ENCODE measurements at regions not wholly inside any gene's neighbourhood (a gene's known extent, or its start where the extent isn't known, plus 50 kb on each side); places are given as distances from the start of the nearest gene placed in this dataset.
"Not testable (repeated sequence)": the region's sequence is repeated elsewhere in the genome, so short reads cannot be mapped to it uniquely, and the experiment has no call there.

DNA sequence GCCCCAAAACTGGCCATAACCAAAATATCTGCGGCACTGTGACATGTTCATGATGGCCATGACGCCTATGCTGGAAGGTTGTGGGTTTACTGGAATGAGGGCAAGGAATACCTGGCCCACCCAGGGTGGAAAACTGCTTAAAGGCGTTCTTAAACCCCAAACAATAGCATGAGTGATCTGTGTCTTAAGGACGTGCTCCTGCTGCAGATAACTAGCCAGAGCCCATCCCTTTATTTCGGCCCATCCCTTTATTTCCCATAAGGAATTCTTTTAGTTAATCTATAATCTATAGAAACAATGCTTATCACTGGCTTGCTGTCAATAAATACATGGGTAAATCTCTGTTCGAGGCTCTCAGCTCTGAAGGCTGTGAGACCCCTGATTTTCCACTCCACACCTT, 56.8 kb upstream of the AKAP12 start:
- H3K4me3 ChIP-seq (replicated peaks in 1 of 3; ENCODE audit: insufficient read depth in 1 of 3, low read depth in 2 of 3, low read length in 3 of 3); CTCF ChIA-PET (ENCODE audit: low intra/inter-chr PET ratio, low total read pairs); FAIRE-seq; intact Hi-C loops (cut with micrococcal nuclease; ENCODE audit: unreplicated experiment); H4K20me1 ChIP-seq (ENCODE audit: insufficient read depth, low read length); H3K9ac ChIP-seq (ENCODE audit: insufficient read depth, low read depth, low read length); H3K4me2 ChIP-seq (ENCODE audit: low read depth, low read length); BruUV-seq (replicated peaks); H3K36me3 ChIP-seq (replicated peaks in 1 of 2; ENCODE audit: control insufficient read depth in 1 of 2, insufficient read depth in 2 of 2, low read length in 2 of 2); H3K9me3 ChIP-seq (ENCODE audit: low read length); POLR2A ChIA-PET; H3K27ac ChIP-seq (ENCODE audit: extremely low read length, insufficient read depth, low read length); ATAC-seq; H3K27me3 ChIP-seq (ENCODE audit: control insufficient read depth in 1 of 2, insufficient read depth in 2 of 2, low read length in 2 of 2); H3K79me2 ChIP-seq (ENCODE audit: insufficient read depth, low read length); DNase-seq (ENCODE audit: low spot score); H2AFZ ChIP-seq (ENCODE audit: low read length); in situ Hi-C loops (cut with HindIII; ENCODE audit: extremely low pct_ligation_motif_present, low pct_unique_long_range_greater_than_20kb): not testable (repeated sequence)
- WGBS (ENCODE audit: low lambda C conversion rate) = 24% methylated on average over 6 of the region's 6 CpGs
- peak; percentile 99 for TF ChIP-seq ZNF761 (CRISPR knock-in tag; conservative IDR thresholded peaks at IDR 0.05)
- H3K4me1 ChIP-seq (ENCODE audit: insufficient read depth, low read length) = peaks cover 13% of the 10 kb centered on the region; the same call in 1 of the 2 replicates

DNA sequence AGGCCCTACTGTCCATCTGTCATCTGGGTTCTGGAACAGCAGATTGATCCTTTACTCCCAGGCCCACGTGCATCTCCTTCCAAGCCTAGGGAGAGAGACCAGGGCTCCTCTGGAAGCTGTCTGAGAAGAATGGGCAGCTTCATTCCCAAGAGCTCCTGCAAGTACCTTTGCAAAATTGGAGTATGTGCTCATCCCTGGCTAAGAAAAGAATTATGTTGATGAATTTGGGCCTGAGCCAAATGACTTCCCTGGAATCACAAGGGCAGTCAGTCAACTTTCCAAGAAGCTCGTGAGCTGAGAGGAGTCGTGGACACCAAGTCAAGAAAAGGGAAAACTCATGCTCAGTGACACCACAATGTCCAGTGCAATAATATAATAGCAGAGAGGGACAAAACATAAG, 54.6 kb upstream of the AKAP12 start:
- no TSS peak for BruUV-seq (replicated peaks)
- ChIA-PET POLR2A (no interaction called here), CTCF (ENCODE audit: low intra/inter-chr PET ratio, low total read pairs) (no interaction called here)
- no peak overlapping the region for H3K27ac ChIP-seq (ENCODE audit: extremely low read length, insufficient read depth, low read length)
- ATAC-seq = no peak
- H3K9ac ChIP-seq (ENCODE audit: insufficient read depth, low read depth, low read length) = no peak overlapping the region
- FAIRE-seq = no peak
- no peaks in the 10 kb centered on the region for H4K20me1 ChIP-seq (ENCODE audit: insufficient read depth, low read length)
- no peaks in the 10 kb centered on the region for H3K79me2 ChIP-seq (ENCODE audit: insufficient read depth, low read length)
- no peak for DNase-seq (ENCODE audit: low spot score)
- no peaks in the 10 kb centered on the region for H3K9me3 ChIP-seq (ENCODE audit: low read length)
- no peak overlapping the region for H2AFZ ChIP-seq (ENCODE audit: low read length)
- intact Hi-C loops (cut with micrococcal nuclease; ENCODE audit: unreplicated experiment) = no loop called here
- H3K4me2 ChIP-seq (ENCODE audit: low read depth, low read length) = no peak overlapping the region
- H3K4me1 ChIP-seq (ENCODE audit: insufficient read depth, low read length) = peaks cover 13% of the 10 kb centered on the region; the same call in 1 of the 2 replicates
- no peaks in the 10 kb centered on the region for H3K36me3 ChIP-seq (replicated peaks in 1 of 2; ENCODE audit: control insufficient read depth in 1 of 2, insufficient read depth in 2 of 2, low read length in 2 of 2)
- 22% methylated on average over 3 of the region's 3 CpGs for WGBS (ENCODE audit: low lambda C conversion rate)
- H3K4me3 ChIP-seq (replicated peaks in 1 of 3; ENCODE audit: insufficient read depth in 1 of 3, low read depth in 2 of 3, low read length in 3 of 3) = no peak overlapping the region
- in situ Hi-C loops (cut with HindIII; ENCODE audit: extremely low pct_ligation_motif_present, low pct_unique_long_range_greater_than_20kb) = no loop called here
- no peaks in the 10 kb centered on the region for H3K27me3 ChIP-seq (ENCODE audit: control insufficient read depth in 1 of 2, insufficient read depth in 2 of 2, low read length in 2 of 2)
- TF ChIP-seq, protein P1, sequence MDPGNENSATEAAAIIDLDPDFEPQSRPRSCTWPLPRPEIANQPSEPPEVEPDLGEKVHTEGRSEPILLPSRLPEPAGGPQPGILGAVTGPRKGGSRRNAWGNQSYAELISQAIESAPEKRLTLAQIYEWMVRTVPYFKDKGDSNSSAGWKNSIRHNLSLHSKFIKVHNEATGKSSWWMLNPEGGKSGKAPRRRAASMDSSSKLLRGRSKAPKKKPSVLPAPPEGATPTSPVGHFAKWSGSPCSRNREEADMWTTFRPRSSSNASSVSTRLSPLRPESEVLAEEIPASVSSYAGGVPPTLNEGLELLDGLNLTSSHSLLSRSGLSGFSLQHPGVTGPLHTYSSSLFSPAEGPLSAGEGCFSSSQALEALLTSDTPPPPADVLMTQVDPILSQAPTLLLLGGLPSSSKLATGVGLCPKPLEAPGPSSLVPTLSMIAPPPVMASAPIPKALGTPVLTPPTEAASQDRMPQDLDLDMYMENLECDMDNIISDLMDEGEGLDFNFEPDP (CRISPR knock-in tag; conservative IDR thresholded peaks at IDR 0.05) = no peak
- no peak for TF ChIP-seq SOX6 (IDR thresholded peaks at IDR 0.05)
- TF ChIP-seq SOX6 (CRISPR knock-in tag; IDR thresholded peaks at IDR 0.05) = no peak
- TF ChIP-seq, protein P2, sequence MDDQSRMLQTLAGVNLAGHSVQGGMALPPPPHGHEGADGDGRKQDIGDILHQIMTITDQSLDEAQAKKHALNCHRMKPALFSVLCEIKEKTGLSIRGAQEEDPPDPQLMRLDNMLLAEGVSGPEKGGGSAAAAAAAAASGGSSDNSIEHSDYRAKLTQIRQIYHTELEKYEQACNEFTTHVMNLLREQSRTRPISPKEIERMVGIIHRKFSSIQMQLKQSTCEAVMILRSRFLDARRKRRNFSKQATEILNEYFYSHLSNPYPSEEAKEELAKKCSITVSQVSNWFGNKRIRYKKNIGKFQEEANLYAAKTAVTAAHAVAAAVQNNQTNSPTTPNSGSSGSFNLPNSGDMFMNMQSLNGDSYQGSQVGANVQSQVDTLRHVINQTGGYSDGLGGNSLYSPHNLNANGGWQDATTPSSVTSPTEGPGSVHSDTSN (CRISPR knock-in tag; IDR thresholded peaks at IDR 0.05; ENCODE audit: borderline replicate concordance) = no peak
- TF ChIP-seq IRX3 (CRISPR knock-in tag; IDR thresholded peaks at IDR 0.05; ENCODE audit: borderline replicate concordance, low read depth) = no peak
- no peak for TF ChIP-seq ZIK1 (CRISPR knock-in tag; IDR thresholded peaks at IDR 0.05; ENCODE audit: borderline replicate concordance, low read depth)
- no peak for TF ChIP-seq ZBTB21 (CRISPR knock-in tag; IDR thresholded peaks at IDR 0.05)
- TF ChIP-seq ZNF883 (CRISPR knock-in tag; IDR thresholded peaks at IDR 0.05; ENCODE audit: not compliant biosample characterization) = no peak
- no peak for TF ChIP-seq GPN1 (CRISPR knock-in tag; IDR thresholded peaks at IDR 0.05; ENCODE audit: borderline replicate concordance)
- no peak for TF ChIP-seq ZNF766 (CRISPR knock-in tag; IDR thresholded peaks at IDR 0.05; ENCODE audit: borderline replicate concordance)
- no peak for TF ChIP-seq GABPA (IDR thresholded peaks at IDR 0.05; ENCODE audit: low read depth, low read length)
- no peak for TF ChIP-seq GABPA (CRISPR knock-in tag; IDR thresholded peaks at IDR 0.05; ENCODE audit: low read depth)
- TF ChIP-seq, protein P3, sequence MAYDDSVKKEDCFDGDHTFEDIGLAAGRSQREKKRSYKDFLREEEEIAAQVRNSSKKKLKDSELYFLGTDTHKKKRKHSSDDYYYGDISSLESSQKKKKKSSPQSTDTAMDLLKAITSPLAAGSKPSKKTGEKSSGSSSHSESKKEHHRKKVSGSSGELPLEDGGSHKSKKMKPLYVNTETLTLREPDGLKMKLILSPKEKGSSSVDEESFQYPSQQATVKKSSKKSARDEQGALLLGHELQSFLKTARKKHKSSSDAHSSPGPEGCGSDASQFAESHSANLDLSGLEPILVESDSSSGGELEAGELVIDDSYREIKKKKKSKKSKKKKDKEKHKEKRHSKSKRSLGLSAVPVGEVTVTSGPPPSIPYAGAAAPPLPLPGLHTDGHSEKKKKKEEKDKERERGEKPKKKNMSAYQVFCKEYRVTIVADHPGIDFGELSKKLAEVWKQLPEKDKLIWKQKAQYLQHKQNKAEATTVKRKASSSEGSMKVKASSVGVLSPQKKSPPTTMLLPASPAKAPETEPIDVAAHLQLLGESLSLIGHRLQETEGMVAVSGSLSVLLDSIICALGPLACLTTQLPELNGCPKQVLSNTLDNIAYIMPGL (CRISPR knock-in tag; IDR thresholded peaks at IDR 0.05; ENCODE audit: borderline replicate concordance in 1 of 2, low read depth in 1 of 2) = no peak
- TF ChIP-seq CBX1 (IDR thresholded peaks at IDR 0.05; ENCODE audit: low read depth) = no peak
- no peak for TF ChIP-seq ZNF614 (CRISPR knock-in tag; IDR thresholded peaks at IDR 0.05; ENCODE audit: borderline replicate concordance)

All from HepG2 (cell line).